Endodermal cell (in vitro differentiated cells): ENCODE measurements at regions not wholly inside any gene's neighbourhood (a gene's known extent, or its start where the extent isn't known, plus 50 kb on each side); places are given as distances from the start of the nearest gene placed in this dataset.
"Not testable (repeated sequence)": the region's sequence is repeated elsewhere in the genome, so short reads cannot be mapped to it uniquely, and the experiment has no call there.

Experiments
- DNase-seq: peaks from one replicate; pipeline ENCODE4 v3.0.0-alpha.2; 2017
- H3K27ac ChIP-seq: 2 replicates; pipeline ENCODE4 v1.5.1; 2013; ENCODE audit warnings: mild to moderate bottlenecking, low read depth, low read length, moderate library complexity
- H3K27me3 ChIP-seq: 2 replicates; pipeline ENCODE4 v1.6.1; 2013; ENCODE audit warnings: mild to moderate bottlenecking, low read length, moderate library complexity; ENCODE audit not compliant: insufficient read depth, control insufficient read depth, poor library complexity, severe bottlenecking
- H3K36me3 ChIP-seq: 2 replicates; pipeline ENCODE4 v1.7.0; 2013; ENCODE audit warnings: mild to moderate bottlenecking, low read length, moderate library complexity; ENCODE audit not compliant: control insufficient read depth, insufficient read depth
- H3K4me1 ChIP-seq: one replicate; pipeline ENCODE4 v1.7.0; 2013; ENCODE audit warnings: low read length; ENCODE audit not compliant: control insufficient read depth, insufficient read depth
- H3K4me3 ChIP-seq: 2 replicates; pipeline ENCODE4 v1.5.1; 2013; ENCODE audit warnings: mild to moderate bottlenecking, low read length, moderate library complexity
- H3K9ac ChIP-seq: 2 replicates; pipeline ENCODE4 v1.6.1; 2013; ENCODE audit warnings: mild to moderate bottlenecking, low read length, moderate library complexity; ENCODE audit not compliant: poor library complexity, severe bottlenecking; ENCODE audit errors: extremely low read depth
- H3K9me3 ChIP-seq: 2 replicates; pipeline ENCODE4 v1.6.1; 2013; ENCODE audit warnings: mild to moderate bottlenecking, low read length, moderate library complexity; ENCODE audit not compliant: control insufficient read depth
- H3K27ac Mint-ChIP-seq: 2 replicates; pipeline ENCODE4 v1.8.0; 2020; ENCODE audit warnings: mixed read lengths
- H3K27me3 Mint-ChIP-seq: 2 replicates; pipeline ENCODE4 v1.8.0; 2021; ENCODE audit warnings: mild to moderate bottlenecking, mixed read lengths; ENCODE audit not compliant: insufficient read depth
- H3K36me3 Mint-ChIP-seq: 2 replicates; pipeline ENCODE4 v1.8.0; 2020; ENCODE audit warnings: low read depth, mixed read lengths
- H3K4me1 Mint-ChIP-seq: 2 replicates; pipeline ENCODE4 v1.8.0; 2020; ENCODE audit warnings: mixed read lengths
- H3K4me3 Mint-ChIP-seq: 2 replicates; pipeline ENCODE4 v1.8.0; 2020; ENCODE audit warnings: mild to moderate bottlenecking, moderate library complexity, mixed read lengths
- H3K9me3 Mint-ChIP-seq: 2 replicates; pipeline ENCODE4 v1.8.0; 2020; ENCODE audit warnings: mild to moderate bottlenecking, mixed read lengths
- WGBS, 2 experiments: methylation state at CpG; one replicate each; pipeline versions ENCODE4 v1.1.5 to v1.1.7; 2013; ENCODE audit warnings: missing lambda C conversion rate in 2 of 2, mixed read lengths in 1 of 2; ENCODE audit not compliant: insufficient coverage in 1 of 2, insufficient read length in 1 of 2; 5-methylcytosine and 5-hydroxymethylcytosine counted together
- TF ChIP-seq, protein P1 (sequence below): fragments of 200-600 bp; sonication (generic); conservative IDR thresholded peaks from 2 replicates; pipeline ENCODE4 v1.5.0; 2021; ENCODE audit warnings: antibody characterized with exemption, mild to moderate bottlenecking

DNA sequence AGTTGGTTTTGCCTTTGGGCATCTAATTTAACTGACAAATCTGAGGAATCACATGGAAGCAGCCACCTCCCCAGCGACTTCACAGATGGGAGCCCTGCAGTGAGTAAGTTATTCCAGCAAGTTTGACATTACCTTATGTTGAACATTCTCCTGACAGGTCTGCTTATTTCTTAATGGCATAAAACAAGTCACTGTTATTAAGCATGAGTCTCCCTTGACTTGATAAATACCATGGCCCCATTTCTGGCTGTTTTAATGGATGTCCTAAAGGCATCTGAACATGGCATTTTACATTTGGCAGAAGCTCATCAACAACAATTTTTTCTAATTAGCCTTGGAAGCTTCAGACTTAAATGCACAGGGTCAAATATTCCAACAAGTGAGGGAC lies 92.6 kb upstream of the CREB1 start:
- H3K4me3 Mint-ChIP-seq = no peak overlapping the region
- Histone ChIP-seq H3K9me3 (no peaks in the 10 kb centered on the region), H3K27ac (no peak overlapping the region), H3K4me3 (no peak overlapping the region), H3K36me3 (no peaks in the 10 kb centered on the region), H3K4me1 (no peaks in the 10 kb centered on the region), H3K9ac (no peak overlapping the region), H3K27me3 (no peaks in the 10 kb centered on the region)
- DNase-seq = no peak
- H3K9me3 Mint-ChIP-seq = no peaks in the 10 kb centered on the region
- 93 to 100% methylated on average over 1 of the region's 1 CpG for WGBS, 2 experiments
- TF ChIP-seq, protein P1, sequence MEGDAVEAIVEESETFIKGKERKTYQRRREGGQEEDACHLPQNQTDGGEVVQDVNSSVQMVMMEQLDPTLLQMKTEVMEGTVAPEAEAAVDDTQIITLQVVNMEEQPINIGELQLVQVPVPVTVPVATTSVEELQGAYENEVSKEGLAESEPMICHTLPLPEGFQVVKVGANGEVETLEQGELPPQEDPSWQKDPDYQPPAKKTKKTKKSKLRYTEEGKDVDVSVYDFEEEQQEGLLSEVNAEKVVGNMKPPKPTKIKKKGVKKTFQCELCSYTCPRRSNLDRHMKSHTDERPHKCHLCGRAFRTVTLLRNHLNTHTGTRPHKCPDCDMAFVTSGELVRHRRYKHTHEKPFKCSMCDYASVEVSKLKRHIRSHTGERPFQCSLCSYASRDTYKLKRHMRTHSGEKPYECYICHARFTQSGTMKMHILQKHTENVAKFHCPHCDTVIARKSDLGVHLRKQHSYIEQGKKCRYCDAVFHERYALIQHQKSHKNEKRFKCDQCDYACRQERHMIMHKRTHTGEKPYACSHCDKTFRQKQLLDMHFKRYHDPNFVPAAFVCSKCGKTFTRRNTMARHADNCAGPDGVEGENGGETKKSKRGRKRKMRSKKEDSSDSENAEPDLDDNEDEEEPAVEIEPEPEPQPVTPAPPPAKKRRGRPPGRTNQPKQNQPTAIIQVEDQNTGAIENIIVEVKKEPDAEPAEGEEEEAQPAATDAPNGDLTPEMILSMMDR = no peak
- H3K27me3 Mint-ChIP-seq = no peaks in the 10 kb centered on the region
- H3K36me3 Mint-ChIP-seq = no peaks in the 10 kb centered on the region
- no peaks in the 10 kb centered on the region for H3K4me1 Mint-ChIP-seq
- H3K27ac Mint-ChIP-seq = no peak overlapping the region

DNA sequence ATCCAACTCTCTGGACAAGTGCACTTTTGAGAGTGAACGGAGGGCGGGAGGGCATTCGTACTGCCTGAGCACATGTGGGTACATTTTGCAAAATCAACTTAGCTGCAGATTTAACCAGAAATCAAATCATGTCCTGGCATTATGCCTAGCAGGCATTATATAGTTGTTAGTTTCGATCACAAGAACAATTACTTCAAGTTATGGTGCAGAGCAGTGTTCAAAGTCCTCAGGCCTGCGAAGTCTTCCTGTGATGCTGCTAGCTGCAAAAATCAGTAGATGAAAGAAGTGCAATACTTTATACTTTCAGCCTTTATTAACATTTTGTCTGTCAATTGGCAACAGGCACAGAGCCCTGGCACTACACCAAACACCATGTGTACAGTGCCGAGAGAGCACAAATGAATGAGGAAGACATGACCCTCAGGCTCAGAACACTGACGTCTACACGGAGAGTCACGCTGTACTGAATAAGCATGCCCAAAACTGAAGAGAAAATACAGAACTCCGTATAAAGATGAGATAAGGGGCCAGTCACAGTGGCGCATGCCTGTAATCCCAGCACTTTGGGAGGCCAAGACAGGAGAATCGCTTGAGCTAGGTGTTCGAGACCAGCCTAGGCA lies 92.1 kb upstream of the CREB1 start:
- H3K27ac ChIP-seq = no peak overlapping the region
- no peaks in the 10 kb centered on the region for H3K9me3 Mint-ChIP-seq
- no peak overlapping the region for H3K27ac Mint-ChIP-seq
- H3K9ac ChIP-seq = no peak overlapping the region
- whole genome bisulfite sequencing, 2 experiments = 94 to 96% methylated on average over 13 of the region's 13 CpGs
- H3K36me3 Mint-ChIP-seq = no peaks in the 10 kb centered on the region
- H3K4me3 Mint-ChIP-seq = no peak overlapping the region
- no peaks in the 10 kb centered on the region for H3K27me3 ChIP-seq
- no peaks in the 10 kb centered on the region for H3K4me1 Mint-ChIP-seq
- no peaks in the 10 kb centered on the region for H3K36me3 ChIP-seq
- no peak overlapping the region for H3K4me3 ChIP-seq
- no peak for DNase-seq
- H3K9me3 ChIP-seq = no peaks in the 10 kb centered on the region
- H3K27me3 Mint-ChIP-seq = no peaks in the 10 kb centered on the region
- TF ChIP-seq, protein P1 = no peak
- no peaks in the 10 kb centered on the region for H3K4me1 ChIP-seq

DNA sequence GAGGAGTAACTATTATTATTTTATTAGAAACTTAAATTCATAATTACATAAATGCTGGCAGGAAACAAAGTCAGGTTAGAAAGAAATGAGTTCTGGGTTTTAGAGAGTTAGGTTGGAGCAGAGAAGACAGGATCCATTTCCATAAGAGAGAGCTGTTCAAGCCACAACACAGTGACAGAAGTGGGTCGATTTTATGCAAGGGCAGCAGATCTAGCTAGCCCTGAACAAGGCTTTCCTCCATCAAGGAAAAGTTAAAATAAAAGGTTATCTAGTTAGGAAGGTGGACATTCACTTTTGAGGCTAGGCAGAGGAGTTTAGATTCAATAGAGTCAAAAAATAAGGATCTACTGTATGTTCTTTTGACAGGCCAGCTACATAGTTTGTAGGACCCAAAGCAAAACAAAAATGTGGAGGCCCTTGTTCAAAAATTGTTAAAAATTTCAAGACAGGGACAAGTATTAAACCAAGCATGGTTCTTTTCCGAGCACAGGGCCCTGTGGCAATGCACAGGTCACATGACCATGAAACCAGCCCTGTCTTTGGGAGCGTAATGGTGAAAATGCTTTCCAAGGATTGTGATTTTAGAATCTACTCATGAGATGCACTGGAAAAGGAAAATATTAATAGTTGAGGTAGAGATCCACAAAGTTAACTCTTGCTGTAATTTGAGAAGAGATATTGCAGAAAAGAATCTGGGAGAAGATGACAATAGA lies 91.2 kb upstream of the CREB1 start:
- no peak for DNase-seq
- no peaks in the 10 kb centered on the region for H3K27me3 ChIP-seq
- Mint-ChIP-seq H3K4me3 (no peak overlapping the region), H3K27ac (no peak overlapping the region), H3K9me3 (no peaks in the 10 kb centered on the region), H3K36me3 (no peaks in the 10 kb centered on the region), H3K4me1 (no peaks in the 10 kb centered on the region), H3K27me3 (no peaks in the 10 kb centered on the region)
- H3K9me3 ChIP-seq = no peaks in the 10 kb centered on the region
- no peak overlapping the region for H3K4me3 ChIP-seq
- TF ChIP-seq, protein P1 = no peak
- no peak overlapping the region for H3K9ac ChIP-seq
- no peak overlapping the region for H3K27ac ChIP-seq
- 89 to 91% methylated on average over 3 of the region's 3 CpGs for WGBS, 2 experiments
- no peaks in the 10 kb centered on the region for H3K36me3 ChIP-seq
- no peaks in the 10 kb centered on the region for H3K4me1 ChIP-seq

DNA sequence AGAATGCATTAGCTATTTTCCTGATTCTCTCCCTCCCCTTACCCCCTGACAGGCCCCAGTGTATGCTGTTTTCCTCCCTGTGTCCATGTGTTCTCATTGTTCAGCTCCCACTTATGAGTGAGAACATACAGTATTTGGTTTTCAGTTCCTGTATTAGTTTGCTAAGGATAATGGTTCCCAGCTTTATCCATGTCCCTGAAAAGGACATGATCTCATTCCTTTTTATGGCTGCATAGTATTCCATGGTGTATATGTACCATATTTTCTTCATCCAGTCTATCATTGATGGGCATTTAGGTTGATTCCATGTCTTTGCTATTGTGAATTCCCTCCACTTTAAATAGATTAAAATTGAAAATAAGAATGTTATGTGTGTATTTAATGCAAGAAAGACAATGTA lies 89.9 kb upstream of the CREB1 start:
- not testable (repeated sequence) for H3K27ac Mint-ChIP-seq, H3K4me1 ChIP-seq, H3K27ac ChIP-seq, H3K27me3 ChIP-seq, H3K36me3 ChIP-seq, H3K4me3 ChIP-seq, H3K4me3 Mint-ChIP-seq, H3K4me1 Mint-ChIP-seq, H3K9me3 ChIP-seq, DNase-seq, H3K9ac ChIP-seq, H3K36me3 Mint-ChIP-seq, H3K27me3 Mint-ChIP-seq, H3K9me3 Mint-ChIP-seq
